Chondrocyte (in vitro differentiated cells): ENCODE measurements at regions not wholly inside any gene's neighbourhood (a gene's known extent, or its start where the extent isn't known, plus 50 kb on each side); places are given as distances from the start of the nearest gene placed in this dataset.
A peak's percentile ranks its signal among the peaks of the same experiment; 100 is the strongest.

Source experiments
- DNase-seq: peaks from one replicate; pipeline ENCODE4 v3.0.0; 2021; ENCODE audit warnings: mixed read lengths, low spot score
- H3K27ac Mint-ChIP-seq: one replicate; pipeline ENCODE4 v1.8.0; 2021; ENCODE audit warnings: mild to moderate bottlenecking, moderate library complexity, mixed read lengths; ENCODE audit not compliant: unreplicated experiment
- H3K27me3 Mint-ChIP-seq: 2 replicates; pipeline ENCODE4 v1.8.0; 2021; ENCODE audit warnings: low read depth, mixed read lengths
- H3K36me3 Mint-ChIP-seq: 2 replicates; pipeline ENCODE4 v1.8.0; 2021; ENCODE audit warnings: low read depth, mixed read lengths
- H3K4me1 Mint-ChIP-seq: 2 replicates; pipeline ENCODE4 v1.8.0; 2021; ENCODE audit warnings: low read depth, mild to moderate bottlenecking, mixed read lengths
- H3K4me3 Mint-ChIP-seq: one replicate; pipeline ENCODE4 v1.8.0; 2021; ENCODE audit warnings: mild to moderate bottlenecking, moderate library complexity, mixed read lengths; ENCODE audit not compliant: unreplicated experiment
- H3K9me3 Mint-ChIP-seq: 2 replicates; pipeline ENCODE4 v1.8.0; 2021; ENCODE audit warnings: low read depth, mixed read lengths
- CTCF ChIP-seq: fragments of 200-600 bp; sonication (generic); IDR thresholded peaks from 2 replicates; pipeline ENCODE4 v1.5.0; 2021; ENCODE audit warnings: antibody characterized with exemption, mild to moderate bottlenecking, moderate library complexity

GRCh38 chr7:131164025-131164925, 163.4 kb upstream of the MKLN1 start:
- peak overlapping the region; percentile 60 for H3K27ac Mint-ChIP-seq
- H3K36me3 Mint-ChIP-seq: no peaks in the 10 kb centered on the region
- no peak for DNase-seq
- H3K4me3 Mint-ChIP-seq: no peak overlapping the region
- H3K4me1 Mint-ChIP-seq: peaks cover 16% of the 10 kb centered on the region
- H3K9me3 Mint-ChIP-seq: peaks cover 7% of the 10 kb centered on the region
- no peaks in the 10 kb centered on the region for H3K27me3 Mint-ChIP-seq
- TF ChIP-seq CTCF: no peak

- H3K4me3 Mint-ChIP-seq: no peak overlapping the region
- no peak for DNase-seq
- H3K9me3 Mint-ChIP-seq: peaks cover 7% of the 10 kb centered on the region
- H3K27me3 Mint-ChIP-seq: no peaks in the 10 kb centered on the region
- no peak for TF ChIP-seq CTCF
- H3K27ac Mint-ChIP-seq: peak overlapping the region; percentile 49
- H3K4me1 Mint-ChIP-seq: peaks cover 16% of the 10 kb centered on the region
- no peaks in the 10 kb centered on the region for H3K36me3 Mint-ChIP-seq
Measured at GRCh38 chr7:131166066-131166465, 161.6 kb upstream of the MKLN1 start.

- no peak overlapping the region for H3K4me3 Mint-ChIP-seq
- H3K4me1 Mint-ChIP-seq: peaks cover 4% of the 10 kb centered on the region
- DNase-seq: no peak
- no peaks in the 10 kb centered on the region for H3K9me3 Mint-ChIP-seq
- H3K36me3 Mint-ChIP-seq: no peaks in the 10 kb centered on the region
- H3K27ac Mint-ChIP-seq: no peak overlapping the region
- no peak for TF ChIP-seq CTCF
- no peaks in the 10 kb centered on the region for H3K27me3 Mint-ChIP-seq
Measured at GRCh38 chr7:131170440-131171271, 157.0 kb upstream of the MKLN1 start.

- no peaks in the 10 kb centered on the region for H3K9me3 Mint-ChIP-seq
- DNase-seq: no peak
- H3K27ac Mint-ChIP-seq: no peak overlapping the region
- no peak for TF ChIP-seq CTCF
- H3K4me1 Mint-ChIP-seq: peaks cover 3% of the 10 kb centered on the region
- no peaks in the 10 kb centered on the region for H3K36me3 Mint-ChIP-seq
- no peaks in the 10 kb centered on the region for H3K27me3 Mint-ChIP-seq
- no peak overlapping the region for H3K4me3 Mint-ChIP-seq
Measured at GRCh38 chr7:131173145-131173890, 154.4 kb upstream of the MKLN1 start.

GRCh38 chr7:131174391-131174790, 153.3 kb upstream of the MKLN1 start:
- DNase-seq: no peak
- no peak for TF ChIP-seq CTCF
- H3K9me3 Mint-ChIP-seq: no peaks in the 10 kb centered on the region
- no peak overlapping the region for H3K4me3 Mint-ChIP-seq
- no peaks in the 10 kb centered on the region for H3K36me3 Mint-ChIP-seq
- H3K4me1 Mint-ChIP-seq: peaks cover 3% of the 10 kb centered on the region
- H3K27me3 Mint-ChIP-seq: no peaks in the 10 kb centered on the region
- no peak overlapping the region for H3K27ac Mint-ChIP-seq
